SK-N-DZ (cell line): ENCODE measurements at regions not wholly inside any gene's neighbourhood (a gene's known extent, or its start where the extent isn't known, plus 50 kb on each side); places are given as distances from the start of the nearest gene placed in this dataset.
A peak's percentile ranks its signal among the peaks of the same experiment; 100 is the strongest.
"Not testable (repeated sequence)": the region's sequence is repeated elsewhere in the genome, so short reads cannot be mapped to it uniquely, and the experiment has no call there.

Experiments
- DNase-seq: peaks from one replicate; pipeline ENCODE4 v3.0.0-alpha.2; 2015; ENCODE audit warnings: low spot score

DNA sequence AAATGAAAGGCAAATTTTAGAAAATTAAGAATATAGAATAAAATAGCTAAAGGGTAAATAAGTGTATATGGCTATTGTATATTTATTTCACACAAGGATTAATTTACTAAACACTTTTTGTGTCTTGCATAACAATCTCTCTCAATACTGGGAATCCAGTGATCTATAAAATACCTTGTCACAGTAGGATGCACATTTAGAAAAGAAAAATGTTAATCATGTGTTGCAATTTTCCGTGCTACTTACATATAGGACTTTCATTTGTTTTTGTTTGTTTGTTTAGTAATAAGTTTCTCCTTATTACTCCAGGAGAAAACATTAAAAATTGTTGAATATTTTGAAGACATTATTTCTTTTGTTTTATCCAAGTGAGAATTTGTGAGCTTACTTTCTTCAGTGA, 1533.3 kb downstream of the SLITRK5 start:
- no peak for DNase-seq

DNA sequence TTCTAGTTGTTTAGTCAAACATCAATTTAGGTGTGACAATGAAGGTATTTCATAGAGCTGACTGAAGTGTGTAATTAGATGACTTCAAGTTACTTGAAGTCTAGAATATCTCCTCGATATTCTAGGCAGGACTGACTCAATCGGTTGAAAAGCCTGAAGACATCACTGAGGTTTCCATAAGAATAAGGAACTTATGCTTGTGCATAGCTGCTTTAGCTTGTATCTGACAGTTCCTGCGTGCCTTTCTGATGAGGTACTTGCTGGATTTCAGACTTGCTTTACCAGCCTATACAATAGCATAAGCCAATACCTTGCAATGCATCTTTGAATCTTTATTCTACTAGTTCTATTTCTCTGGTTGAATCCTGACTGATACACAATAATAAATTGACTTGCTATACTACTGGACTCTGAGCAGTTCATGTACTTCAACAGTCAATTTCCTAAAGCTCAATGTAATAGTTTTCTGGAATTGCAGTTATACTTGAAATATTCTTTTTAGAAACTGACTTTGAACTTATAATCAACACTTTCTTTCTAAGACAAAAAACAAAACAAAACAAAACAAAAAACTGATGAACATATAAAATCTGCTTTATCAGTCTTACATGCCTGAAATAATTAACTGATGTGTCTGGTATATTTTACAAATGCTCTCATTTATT, 1534.8 kb downstream of the SLITRK5 start:
- no peak for DNase-seq

DNA sequence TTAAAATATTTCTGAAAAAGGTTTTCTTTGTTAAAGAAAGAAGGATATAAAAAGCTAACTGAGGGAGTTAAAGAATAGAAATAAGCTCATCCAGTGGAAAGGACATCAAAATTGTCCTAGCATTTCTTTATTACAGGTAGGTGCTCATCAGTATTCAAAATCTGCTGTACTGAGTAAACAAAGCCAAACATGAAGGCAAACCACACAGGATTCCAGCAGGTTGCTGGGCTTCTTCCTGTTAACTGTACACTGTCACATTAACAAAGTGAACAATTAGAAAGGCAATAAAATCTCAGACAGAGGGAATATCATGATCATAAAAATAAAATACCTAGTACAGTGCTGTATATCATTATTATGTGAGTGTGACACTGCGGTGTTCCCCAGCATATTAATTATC, 1541.0 kb downstream of the SLITRK5 start:
- DNase-seq = no peak

DNA sequence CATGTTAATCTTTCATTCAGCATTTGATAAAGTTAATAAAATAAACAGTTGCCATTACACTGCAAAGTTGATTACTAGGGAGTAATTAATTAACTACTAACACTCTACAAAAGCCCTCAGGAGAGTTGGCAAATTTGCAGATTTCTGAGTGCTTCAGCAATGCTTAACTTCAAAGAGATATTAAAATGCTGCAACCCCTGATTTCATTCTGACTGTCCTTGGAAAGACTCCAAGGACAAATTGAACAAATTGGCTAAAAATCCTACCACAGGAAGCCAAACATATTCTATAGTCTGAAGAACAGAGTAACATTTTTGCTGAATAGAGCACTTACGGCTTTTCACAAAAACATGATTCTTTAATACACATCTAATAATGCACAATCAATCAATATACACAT, 1543.0 kb downstream of the SLITRK5 start:
- DNase-seq = no peak

DNA sequence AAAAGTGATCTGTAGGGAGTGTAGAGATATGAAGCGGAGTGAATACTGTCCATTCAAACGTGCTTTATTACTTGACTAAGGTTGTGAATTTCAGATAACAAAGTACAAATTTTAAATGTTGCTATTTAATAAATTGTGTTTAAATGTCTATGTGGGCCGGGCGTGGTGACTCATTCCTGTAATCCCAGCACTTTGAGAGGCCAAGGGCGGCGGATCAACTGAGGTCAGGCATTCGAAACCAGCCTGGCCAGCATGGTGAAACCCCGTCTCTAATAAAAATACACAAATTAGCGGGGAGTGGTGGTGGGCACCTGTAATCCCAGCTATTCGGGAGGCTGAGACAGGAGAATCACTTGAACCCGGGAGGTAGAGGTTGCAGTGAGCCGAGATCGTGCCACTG, 1544.1 kb downstream of the SLITRK5 start:
- DNase-seq = not testable (repeated sequence)

DNA sequence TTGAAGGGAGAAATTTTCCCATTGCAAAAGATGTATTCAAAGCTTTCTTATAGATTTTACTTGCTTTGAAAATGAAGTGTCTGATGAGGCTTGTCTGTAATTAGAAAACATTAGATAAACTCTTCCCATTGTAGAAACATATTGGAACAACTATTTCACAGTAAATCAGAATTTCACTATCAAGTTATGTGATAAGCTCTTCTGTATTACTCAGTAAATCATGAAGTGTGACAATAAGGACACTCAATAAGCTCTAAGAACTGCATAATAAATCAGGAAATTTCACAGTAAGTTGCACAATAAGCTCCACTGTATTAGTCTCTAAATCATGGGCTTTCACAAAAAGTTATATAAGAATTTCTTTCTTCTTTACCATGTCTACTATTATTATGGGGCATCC, 1546.6 kb downstream of the SLITRK5 start:
- DNase-seq = no peak

DNA sequence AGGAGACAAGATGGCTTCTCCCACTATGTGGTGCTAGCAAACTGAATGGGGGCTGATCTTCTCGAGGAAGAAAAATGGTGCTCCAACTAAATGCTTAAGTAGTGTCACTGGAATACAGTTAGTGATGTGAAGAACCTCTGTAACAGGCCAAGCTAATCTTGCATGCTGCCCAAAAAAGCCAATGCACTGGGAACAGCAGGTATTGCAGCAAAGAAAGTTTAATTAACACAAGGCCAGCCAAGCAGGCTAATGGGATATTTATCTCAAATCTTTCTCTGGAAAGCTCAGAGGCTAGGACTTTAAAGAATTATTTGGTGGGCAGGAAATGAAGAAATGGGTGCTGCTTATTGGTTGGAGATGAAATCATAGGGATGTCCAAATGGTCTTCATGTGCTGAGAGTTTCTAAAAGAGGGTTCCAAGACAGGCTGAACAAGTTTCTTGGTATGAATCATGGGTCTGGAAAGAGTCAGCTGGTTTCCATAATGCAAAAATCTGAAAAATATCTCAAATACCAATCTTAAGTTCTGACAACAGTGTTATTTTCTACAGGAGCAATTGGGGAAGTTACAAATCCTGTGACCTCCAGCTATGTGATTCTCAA, 1550.5 kb downstream of the SLITRK5 start:
- no peak for DNase-seq

DNA sequence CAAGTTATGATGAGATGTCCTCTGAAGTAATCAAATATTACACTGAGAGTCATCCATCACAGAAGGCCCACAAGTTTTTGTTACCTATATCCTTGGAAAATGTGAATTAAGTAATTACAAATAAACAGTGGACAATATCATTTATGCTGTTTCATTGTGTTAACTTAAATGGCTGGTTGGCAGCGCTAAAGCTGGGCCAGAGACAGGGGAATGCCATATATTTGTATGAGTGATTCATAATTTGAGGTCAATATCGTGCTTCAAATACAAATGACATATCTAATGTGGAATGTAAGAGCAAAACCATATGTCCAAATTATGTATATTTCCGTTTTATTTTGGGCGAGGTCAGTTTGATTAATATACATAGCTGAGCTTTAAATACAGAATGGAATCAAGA, 1556.2 kb downstream of the SLITRK5 start:
- no peak for DNase-seq

DNA sequence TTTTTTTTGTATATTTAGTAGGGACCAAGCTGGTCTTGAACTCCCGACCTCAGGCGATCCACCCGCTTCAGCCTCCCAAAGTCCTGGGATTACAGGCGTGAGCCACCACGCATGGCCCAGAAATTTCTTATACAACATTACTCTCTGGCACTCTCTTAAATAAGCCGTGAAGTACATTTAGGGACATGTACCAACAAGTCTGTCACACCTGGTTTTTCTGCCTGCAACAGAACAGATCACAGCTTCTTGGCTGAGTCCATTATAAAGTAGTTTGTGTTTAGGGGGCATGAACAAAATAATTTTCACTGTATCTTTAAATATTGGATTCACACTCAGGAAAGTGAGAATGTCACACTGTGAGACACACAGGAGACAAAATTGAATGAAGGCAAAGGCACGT, 1567.3 kb downstream of the SLITRK5 start:
- DNase-seq = no peak

DNA sequence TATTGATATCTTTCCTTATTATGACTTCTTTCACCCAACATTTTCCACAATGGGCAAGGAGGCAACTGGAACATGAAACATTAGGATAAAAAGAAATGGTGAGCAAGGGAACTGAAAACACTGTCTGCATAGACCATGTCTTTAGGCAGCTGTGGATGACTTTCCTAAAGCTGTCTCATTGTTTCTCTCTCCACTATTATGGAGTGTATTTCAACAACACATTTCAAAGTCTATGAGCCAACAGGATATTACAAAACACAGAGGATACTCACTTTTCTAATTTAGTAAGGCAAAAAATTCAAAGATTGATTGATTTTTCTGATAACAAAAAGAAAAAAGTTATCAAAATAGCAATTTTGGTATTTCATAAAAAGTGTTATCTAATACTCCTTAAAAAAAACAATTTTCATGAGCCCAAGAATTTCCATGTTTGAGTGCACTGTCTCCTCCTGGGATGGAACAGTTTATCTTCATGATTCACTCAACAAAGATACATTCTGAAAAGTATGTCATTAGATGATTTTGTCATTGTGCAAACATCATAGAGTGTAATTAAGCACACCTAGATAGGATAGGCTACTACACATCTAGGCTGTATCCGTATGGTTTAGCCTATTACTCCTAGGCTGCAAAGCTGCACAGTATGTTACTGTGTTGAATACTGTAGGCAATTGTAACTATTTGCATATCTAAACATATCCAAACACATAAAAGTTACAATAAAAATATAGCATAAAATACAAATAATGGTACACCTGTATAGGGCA, 1568.4 kb downstream of the SLITRK5 start:
- DNase-seq = no peak

DNA sequence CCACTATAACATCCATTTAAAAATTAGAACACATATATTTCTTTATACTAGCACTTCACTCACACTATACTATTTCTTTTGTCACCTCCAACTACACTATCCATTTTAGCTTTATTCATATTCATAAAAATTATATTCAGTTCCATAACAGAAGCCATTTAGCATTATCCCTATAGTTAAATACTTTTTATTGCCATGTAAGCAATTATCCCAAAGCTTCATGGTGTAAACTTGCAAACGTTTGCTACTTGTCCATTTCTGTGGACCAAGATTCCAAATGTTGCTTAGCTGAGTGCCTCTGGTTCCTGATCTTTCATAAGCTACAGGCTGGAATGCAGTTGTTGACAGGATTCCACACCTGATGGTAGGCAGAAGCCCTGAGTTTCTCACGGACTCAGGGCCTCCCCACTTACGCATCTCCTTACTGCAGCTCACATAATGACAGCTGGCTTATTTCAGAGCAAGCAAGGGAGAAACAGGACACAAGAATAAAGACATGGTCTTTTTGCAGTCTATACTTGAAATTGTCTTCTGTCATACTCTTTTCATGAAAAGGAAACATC, 1584.8 kb downstream of the SLITRK5 start:
- DNase-seq = peak; percentile 9

DNA sequence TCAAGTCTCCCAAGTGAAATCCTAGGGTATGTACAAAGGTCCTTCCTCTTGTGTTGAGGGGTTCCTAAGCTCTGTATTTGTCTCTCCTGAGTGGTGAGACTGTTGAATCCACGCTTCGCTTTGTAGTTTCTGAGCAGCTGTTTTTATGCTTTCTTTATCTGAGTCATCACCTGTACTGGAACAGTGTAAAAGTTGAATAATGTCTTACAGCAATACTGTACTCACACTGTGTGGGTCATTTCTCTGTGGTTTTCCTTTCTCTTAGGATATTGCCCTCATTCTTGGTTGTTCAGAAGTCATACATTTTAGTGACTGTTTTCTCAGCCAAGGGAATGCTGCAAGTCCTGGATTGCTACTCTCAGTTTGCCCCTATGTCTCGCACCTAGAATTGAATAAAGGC, 1596.6 kb downstream of the SLITRK5 start:
- no peak for DNase-seq

DNA sequence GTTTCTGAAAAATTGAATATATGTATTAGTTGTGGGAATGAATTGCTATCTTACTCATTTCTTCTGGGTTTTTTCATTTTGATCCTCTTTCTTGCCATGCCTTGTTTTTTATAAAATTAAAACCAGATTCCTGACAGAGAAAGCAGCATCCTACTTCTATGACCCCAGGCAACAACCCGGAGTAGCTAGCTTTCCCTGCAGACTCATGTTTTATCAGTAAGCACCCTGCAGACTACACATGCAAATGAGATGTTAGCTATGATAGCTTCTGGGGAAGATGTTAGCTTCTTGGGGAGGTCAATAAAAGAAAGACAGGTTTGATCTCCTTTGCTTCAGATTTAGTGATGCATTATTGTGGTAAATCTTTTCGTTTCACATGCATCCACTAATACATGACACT, 1598.6 kb downstream of the SLITRK5 start:
- peak; percentile 14 for DNase-seq

DNA sequence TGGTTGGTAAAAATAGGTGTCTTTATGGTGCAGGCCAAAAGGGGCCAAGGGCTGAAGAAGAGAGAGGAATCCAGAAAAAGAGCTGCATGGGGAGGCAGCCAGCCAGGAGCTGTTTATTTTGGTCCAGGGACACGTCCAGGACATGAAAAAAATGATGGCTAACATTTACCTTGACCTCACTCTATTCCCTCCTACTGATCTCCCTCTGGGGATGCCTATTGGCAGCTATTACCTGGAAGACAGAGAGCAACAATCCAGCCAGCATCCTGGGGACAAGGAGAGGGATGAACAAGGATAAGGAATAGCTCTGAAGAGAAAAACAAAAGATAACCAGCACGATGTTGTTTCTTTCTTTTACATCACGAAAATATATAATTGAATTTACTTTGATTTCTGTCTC, 1599.6 kb downstream of the SLITRK5 start:
- DNase-seq = no peak

DNA sequence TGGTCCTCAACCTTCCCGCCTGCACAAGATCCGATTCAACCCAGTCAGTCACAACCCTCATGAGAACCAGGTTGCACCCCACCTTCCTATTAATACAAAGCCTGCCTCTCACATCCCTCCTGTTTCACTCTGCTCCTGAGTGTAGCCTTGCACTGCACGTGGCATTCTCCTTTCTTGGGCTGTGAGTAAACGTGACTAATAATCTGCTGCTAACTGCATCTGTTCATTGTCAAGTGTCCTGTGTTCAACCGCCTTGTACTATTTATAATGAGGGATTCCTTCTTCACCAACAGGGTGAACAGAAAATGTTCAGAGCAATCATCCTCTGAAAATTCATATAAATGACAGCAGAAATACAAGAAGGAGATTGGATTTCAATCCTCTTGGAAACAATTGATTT, 1608.2 kb downstream of the SLITRK5 start:
- DNase-seq = peak; percentile 96

DNA sequence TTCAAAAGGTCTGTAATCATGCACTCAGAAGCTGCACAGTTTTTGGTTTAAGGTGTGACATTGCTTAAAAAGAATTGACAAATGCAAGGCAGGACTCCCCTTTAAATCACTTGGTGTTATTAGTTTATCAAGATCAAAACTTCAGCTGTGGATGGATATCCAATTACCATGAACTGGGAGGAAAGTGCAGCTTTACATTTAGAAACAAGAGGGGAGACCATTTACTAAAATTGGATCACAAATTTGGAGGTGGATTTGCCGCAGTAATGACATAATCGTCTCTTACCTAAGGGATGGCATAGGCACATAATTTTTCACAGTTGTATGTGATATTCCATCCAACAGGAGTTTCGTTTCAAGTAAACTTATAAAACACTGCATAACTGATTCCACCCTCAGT, 1610.2 kb downstream of the SLITRK5 start:
- DNase-seq = peak; percentile 92

DNA sequence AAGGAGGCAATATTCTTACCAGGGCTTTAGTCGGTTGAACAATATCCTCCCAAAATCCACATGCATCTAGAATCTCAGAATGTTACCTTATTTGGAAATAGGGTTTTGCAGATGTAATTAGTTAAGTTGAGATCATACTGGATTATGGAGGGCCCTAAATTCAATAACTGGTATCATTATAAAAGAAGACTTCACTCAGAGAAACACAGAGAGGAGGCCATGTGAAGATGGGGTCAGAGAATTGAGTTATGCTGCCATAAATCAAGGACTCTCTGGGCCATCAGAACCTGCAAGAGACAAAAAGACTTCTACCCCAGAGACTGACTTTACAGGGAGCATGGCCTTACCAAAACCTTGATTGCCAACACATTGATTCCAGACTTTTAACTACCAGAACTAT, 1611.1 kb downstream of the SLITRK5 start:
- peak; percentile 95 for DNase-seq

DNA sequence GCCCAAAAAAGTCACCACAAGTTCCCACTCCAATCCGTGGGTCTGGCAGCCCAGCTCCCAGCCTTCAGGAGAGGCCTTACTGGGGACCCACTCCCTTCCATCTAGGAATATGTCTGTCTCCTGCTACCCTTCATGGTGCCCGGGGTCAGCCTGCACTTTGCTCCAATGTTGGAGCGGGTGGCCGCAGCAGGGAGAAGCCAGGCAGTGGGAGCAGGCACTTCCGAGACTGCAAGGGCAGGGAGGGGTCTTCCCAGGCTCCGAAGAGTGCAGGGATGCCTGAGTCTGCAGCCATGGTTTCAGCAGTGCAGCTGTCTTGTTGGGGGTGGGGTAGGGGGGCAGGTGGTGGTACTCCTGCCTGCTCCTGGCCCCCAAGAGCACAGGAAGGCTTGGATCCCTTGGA, 1616.2 kb downstream of the SLITRK5 start:
- no peak for DNase-seq

DNA sequence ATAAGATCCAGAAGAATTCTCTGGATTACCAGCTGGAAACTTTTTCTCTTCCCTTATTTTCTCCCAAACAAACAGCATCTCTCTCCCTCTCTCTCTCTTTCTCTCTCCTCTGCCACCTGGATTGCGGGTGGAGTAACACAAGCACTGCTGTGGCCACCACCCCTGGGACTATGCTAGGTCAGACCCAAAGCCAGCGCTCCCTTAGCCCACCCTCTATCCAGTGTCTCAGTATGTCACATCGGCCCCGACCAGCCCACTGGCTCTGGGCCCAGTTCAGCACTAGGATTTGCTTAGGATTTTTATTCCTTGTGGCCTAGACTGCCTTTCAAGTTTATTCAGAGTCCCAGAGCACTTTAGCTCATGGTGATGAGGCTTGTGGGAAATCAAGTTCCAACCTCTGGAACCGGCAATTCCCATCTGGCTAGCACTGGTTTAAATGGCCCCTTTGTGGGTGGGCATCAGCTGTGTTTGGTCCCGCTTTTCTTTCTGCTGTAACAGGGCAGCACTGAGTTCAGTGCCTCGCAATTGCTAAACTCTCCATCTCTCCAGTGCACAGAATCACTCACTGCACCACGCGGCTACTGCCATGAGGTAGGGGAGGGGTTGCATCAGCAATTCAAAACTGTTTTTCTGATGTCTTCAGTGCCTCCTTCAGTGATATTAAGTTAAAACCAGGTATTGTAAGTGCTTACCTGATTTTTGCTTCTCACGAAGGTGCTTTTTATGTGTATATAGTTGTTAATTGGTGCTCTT, 1623.1 kb downstream of the SLITRK5 start:
- DNase-seq = no peak

DNA sequence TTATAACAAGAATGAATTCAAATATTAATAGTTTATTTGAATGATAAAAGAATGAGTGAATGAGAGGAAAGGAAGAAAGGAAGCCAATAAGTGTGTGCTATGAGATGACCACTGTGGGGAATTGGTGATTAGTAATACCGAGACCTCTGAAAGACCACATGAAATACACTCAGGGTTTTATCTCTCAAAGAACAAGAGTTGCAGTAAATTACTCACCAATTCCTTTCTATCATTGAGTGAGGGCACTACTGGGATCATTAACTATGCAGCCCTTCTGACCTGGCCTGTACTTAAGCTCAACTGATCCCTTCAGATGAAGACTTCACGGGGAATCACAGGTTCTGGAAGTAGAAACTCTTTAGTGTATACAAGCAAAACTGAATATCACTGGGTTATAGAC, 1636.1 kb downstream of the SLITRK5 start:
- DNase-seq = no peak

DNA sequence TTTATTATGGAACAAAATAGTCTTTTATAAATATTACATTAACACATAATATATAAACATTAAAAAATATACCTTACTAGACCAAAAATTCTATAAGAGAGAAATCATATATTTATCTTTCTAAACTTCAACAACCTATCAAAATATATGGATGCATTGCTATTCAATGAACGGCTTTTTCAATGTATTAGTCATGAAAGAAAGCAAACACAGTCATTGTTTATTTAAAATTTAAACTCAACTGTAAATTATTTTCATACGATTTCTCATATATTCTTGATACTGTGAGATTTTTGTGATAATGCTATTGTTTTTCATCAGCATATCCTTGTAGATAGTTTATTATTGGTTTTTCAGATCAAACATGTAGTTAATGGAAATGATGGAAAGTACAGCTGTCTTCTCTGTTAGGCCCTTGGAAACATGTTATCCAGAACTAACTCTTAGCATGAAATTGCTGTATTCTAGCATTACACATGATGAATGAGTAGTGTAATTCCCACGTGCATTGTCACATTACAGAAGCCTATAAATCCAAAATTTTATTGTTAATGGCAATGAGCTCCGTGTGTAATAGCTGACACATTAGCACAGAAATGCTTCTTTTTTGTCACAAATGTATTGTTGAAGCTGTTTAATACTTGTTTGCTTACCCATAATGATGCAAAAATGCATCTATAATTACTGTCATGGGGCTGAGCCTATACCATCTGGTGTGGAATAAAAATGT, 1639.9 kb downstream of the SLITRK5 start:
- no peak for DNase-seq
